ENCODE measurements at regions not wholly inside any gene's neighbourhood (a gene's known extent, or its start where the extent isn't known, plus 50 kb on each side); places are given as distances from the start of the nearest gene placed in this dataset.
"Not testable (repeated sequence)": the region's sequence is repeated elsewhere in the genome, so short reads cannot be mapped to it uniquely, and the experiment has no call there.

GRCh38 chr10:123323884-123324283, 169.7 kb downstream of the BUB3 start:
- DNase-seq, result no peak

- DNase-seq, result no peak
Observed at GRCh38 chr10:123325663-123326190, 171.5 kb downstream of the BUB3 start.

GRCh38 chr10:123326674-123327073, 172.5 kb downstream of the BUB3 start:
- DNase-seq, result no peak

GRCh38 chr10:123327450-123327849, 173.2 kb downstream of the BUB3 start:
- DNase-seq, result no peak

GRCh38 chr10:123327896-123328295, 173.7 kb downstream of the BUB3 start:
- no peak for DNase-seq

GRCh38 chr10:123331438-123331837, 177.2 kb downstream of the BUB3 start:
- peak; percentile 8 for DNase-seq

- no peak for DNase-seq
Observed at GRCh38 chr10:123346581-123346980, 192.4 kb downstream of the BUB3 start.

GRCh38 chr10:123348691-123349572, 194.7 kb downstream of the BUB3 start:
- DNase-seq, result no peak

GRCh38 chr10:123351715-123352114, 197.5 kb downstream of the BUB3 start:
- no peak for DNase-seq

- DNase-seq, result no peak
Observed at GRCh38 chr10:123354521-123354920, 200.3 kb downstream of the BUB3 start.

GRCh38 chr10:123355748-123356481, 201.7 kb downstream of the BUB3 start:
- no peak for DNase-seq

- no peak for DNase-seq
Observed at GRCh38 chr10:123356799-123357198, 202.6 kb downstream of the BUB3 start.

GRCh38 chr10:123357421-123357930, 203.3 kb downstream of the BUB3 start:
- DNase-seq, result no peak

GRCh38 chr10:123359539-123359938, 205.3 kb downstream of the BUB3 start:
- no peak for DNase-seq

- no peak for DNase-seq
Observed at GRCh38 chr10:123361832-123362231, 207.6 kb downstream of the BUB3 start.

GRCh38 chr10:123367195-123367594, 213.0 kb downstream of the BUB3 start:
- DNase-seq, result no peak

GRCh38 chr10:123371626-123372025, 217.4 kb downstream of the BUB3 start:
- DNase-seq, result not testable (repeated sequence)

GRCh38 chr10:123373591-123373990, 219.4 kb downstream of the BUB3 start:
- DNase-seq, result no peak

- no peak for DNase-seq
Observed at GRCh38 chr10:123375097-123375496, 220.9 kb downstream of the BUB3 start.

- DNase-seq, result no peak
Observed at GRCh38 chr10:123375738-123376137, 221.5 kb downstream of the BUB3 start.

- DNase-seq, result no peak
Observed at GRCh38 chr10:123377883-123378282, 223.7 kb downstream of the BUB3 start.

- DNase-seq, result no peak
Observed at GRCh38 chr10:123378302-123378701, 224.1 kb downstream of the BUB3 start.

GRCh38 chr10:123379156-123379555, 225.0 kb downstream of the BUB3 start:
- DNase-seq, result no peak
